OCI-LY3 (cell line): ENCODE measurements at regions not wholly inside any gene's neighbourhood (a gene's known extent, or its start where the extent isn't known, plus 50 kb on each side); places are given as distances from the start of the nearest gene placed in this dataset.

Source experiments
- CTCF ChIP-seq: fragments of 200-600, 300-600 bp; sonication (generic); IDR thresholded peaks from 2 replicates; pipeline ENCODE4 v1.5.1; 2014; ENCODE audit warnings: antibody characterized with exemption, low read length, low read depth
- EZH2phosphoT487 ChIP-seq: fragments of 200-600 bp; shearing (Covaris generic); IDR thresholded peaks from 2 replicates; pipeline ENCODE4 v1.6.1; 2018; ENCODE audit warnings: antibody characterized with exemption, mixed run types, low read depth

GRCh38 chr5:125695996-125696655, 727.1 kb upstream of the GRAMD2B start:
- TF ChIP-seq CTCF, result no peak
- no peak for TF ChIP-seq EZH2phosphoT487
